GM18520 (cell line): ENCODE measurements at regions not wholly inside any gene's neighbourhood (a gene's known extent, or its start where the extent isn't known, plus 50 kb on each side); places are given as distances from the start of the nearest gene placed in this dataset.
"Not testable (repeated sequence)": the region's sequence is repeated elsewhere in the genome, so short reads cannot be mapped to it uniquely, and the experiment has no call there.

Experiments used
- ATAC-seq: cut with Tn5 transposase; IDR thresholded peaks from one replicate; pipeline ENCODE4 v1.9.1; 2021; ENCODE audit not compliant: unreplicated experiment

DNA sequence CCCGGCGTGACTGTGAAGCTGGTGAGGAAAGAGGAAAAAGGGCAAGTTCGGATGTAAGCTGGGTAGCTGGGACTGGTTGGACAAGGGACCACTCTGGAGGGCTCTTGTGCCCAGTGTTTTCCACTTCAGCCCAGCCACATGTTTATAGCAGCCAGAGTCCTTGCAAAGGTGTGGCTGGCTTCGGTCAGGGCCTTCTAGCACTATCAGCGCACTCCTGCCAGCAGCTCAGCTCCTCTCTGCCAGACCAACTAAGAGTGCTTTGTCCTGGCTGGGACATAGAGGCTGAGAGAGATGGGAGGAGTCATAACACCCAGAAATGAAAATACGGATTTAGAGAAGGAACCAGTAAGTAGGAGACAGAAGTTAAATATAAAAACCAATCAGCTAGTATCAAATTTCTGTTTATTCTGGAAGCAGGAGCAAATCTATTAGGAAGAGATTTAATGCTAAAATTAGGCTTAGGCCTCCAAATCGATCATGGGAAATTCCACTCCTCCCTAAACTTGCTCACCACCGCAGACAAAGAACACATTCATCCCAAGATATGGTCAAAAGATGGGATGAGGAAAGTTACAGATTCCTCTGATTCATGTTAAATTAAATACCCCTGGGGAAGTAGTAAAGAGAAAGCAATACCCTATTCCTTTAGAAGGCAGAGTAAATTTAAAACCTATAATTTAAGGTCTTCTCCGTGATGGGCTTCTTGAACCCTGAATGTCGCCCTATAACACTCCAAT, 135.0 kb downstream of the RALA start:
- no peak for ATAC-seq

GRCh38 chr7:39761449-39761848, 138.1 kb downstream of the RALA start:
- no peak for ATAC-seq

DNA sequence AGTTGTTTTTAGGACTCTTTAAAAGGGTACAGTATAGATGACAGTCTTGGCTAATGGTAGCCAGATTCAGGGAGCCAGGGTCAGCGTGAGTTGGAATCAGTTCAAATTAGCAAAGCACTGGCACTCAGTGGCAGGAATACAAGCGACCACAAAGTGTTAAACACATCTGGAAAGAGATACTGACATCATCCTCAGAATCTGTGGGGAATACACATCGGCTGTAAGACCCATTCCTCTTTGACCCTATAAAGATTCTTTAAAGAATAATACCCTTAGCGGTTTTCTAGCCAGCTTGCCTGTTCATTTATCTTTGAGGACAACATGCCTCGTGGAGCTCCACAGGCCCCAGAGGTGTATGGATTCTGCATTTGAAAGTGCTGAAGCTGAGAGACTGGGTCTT, 139.1 kb downstream of the RALA start:
- ATAC-seq, result not testable (repeated sequence)

- ATAC-seq, result not testable (repeated sequence)
Measured at GRCh38 chr7:39762881-39763280, 139.5 kb downstream of the RALA start.

GRCh38 chr7:39765833-39766232, 142.5 kb downstream of the RALA start:
- not testable (repeated sequence) for ATAC-seq

DNA sequence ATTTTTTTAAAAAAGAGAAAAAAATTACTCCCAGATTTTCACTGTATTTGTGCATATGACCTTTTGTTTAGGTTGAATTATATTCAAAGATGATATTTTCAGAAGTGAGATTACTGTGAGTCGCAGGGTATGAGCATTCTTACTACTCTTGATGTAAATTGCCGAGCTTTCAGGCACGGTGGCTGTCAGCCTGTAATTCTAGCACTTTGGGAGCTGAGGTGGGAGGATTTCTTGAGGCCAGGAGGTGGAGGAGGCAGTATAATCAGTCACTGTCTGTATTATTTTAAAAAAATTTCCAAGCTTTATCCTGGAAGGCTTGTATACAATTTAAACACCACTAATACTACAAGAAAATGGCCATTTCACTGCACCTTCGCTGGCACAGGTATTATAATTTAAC, 145.1 kb downstream of the RALA start:
- not testable (repeated sequence) for ATAC-seq

- ATAC-seq, result not testable (repeated sequence)
Measured at GRCh38 chr7:39774341-39774851, 151.0 kb downstream of the RALA start.

GRCh38 chr7:39781557-39781956, 158.2 kb downstream of the RALA start:
- ATAC-seq, result not testable (repeated sequence)

GRCh38 chr7:39786440-39786839, 163.1 kb downstream of the RALA start:
- ATAC-seq, result not testable (repeated sequence)

DNA sequence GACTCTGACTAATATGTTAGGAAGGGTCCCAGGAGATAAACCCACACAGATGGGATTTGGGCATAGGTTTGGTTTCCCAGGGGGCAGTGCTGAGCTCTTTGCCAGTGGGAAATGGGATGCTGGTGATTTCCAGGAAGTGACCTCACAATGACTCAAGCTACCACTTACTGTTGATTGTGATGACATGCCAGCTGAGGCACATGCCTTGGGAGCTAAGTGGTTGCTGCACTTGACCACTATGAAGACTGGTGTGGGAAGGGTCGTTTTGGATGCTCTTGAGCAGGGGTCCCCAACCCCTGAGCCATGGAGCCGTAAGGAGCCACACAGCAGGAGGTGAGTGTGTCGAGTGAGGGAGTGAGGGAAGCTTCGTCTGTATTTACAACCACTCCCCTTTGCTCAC, 159.0 kb upstream of the CDK13 start:
- not testable (repeated sequence) for ATAC-seq

DNA sequence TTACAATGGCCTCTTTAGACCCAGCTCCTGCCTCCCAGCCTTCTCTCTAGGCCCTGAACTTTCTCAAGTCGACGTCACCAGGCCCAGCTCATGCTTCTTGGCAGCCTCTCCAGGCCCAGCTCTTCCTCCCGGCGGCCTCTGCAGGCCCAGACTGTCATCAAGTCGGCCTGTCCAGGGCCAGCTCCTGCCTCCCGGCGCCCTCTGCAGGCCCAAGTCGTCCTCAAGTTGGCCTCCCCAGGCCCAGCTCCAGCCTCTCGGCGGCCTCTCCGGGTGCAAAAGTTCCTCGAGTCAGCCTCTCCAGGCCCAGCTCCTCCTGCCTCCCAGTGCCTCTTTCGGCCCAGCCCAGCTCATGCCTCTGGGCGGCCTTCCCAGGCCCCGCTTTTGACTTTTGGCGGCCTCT, 158.1 kb upstream of the CDK13 start:
- ATAC-seq, result not testable (repeated sequence)

GRCh38 chr7:39793026-39793425, 157.0 kb upstream of the CDK13 start:
- not testable (repeated sequence) for ATAC-seq

GRCh38 chr7:39793851-39794250, 156.2 kb upstream of the CDK13 start:
- not testable (repeated sequence) for ATAC-seq

DNA sequence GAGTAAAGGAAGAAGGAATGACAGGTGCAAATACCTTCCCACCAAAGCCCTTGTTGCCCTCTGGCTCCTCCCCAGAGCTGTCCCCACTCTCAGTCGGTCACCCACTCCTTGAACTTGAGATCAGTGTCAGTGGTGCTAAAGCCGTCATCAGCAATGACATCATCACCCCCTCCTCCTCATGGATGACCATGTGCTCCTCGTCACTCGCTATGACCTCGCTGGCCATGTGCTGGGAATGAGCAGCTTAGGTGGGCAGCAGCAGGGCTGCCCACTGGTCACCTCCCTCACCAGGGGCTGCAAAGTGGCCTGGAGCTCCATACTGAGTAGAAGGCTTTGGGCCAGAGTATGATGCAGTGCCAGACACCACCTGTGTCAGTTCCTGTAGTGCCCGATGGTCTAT, 153.1 kb upstream of the CDK13 start:
- not testable (repeated sequence) for ATAC-seq

DNA sequence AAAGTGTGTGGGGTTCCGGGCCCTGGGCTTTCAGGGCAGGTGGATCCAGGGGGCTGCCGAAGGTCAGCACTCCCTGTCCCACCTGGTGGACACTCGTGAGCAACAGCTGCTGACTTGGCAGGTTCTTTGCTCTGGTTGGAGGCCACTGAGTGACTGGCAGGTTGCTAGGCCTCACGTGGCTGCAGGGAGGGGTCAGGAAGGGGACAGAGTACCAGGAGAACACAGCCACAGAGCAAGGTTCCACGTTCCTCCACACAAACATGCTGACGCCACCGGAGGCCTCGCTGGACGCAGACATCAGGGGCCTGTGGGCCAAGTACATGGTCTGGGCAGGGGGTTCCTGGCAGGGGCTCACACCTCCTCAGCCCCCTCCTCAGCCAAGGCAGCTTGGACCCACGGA, 152.0 kb upstream of the CDK13 start:
- not testable (repeated sequence) for ATAC-seq

GRCh38 chr7:39808796-39809481, 141.1 kb upstream of the CDK13 start:
- no peak for ATAC-seq

DNA sequence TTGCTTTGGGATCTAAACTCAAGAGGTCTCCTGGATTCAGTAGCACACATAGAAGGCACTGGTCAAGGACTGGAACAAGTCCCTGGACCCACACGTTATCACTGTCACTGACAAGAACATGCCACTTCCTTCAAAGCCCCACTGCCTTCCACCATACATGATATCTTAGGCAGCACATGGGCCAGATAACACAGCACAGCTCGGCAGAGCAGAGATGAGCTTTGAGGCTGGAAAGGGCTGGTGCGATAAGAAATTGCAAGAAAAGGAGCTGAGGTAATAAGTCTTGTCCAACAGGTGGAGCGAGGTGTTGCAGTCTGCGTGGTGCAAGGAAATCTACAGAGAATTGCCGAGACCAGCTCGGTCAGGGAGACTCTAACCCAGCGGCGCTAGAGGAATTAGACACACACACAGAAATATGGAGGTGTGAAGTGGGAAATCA, 139.8 kb upstream of the CDK13 start:
- ATAC-seq, result no peak

DNA sequence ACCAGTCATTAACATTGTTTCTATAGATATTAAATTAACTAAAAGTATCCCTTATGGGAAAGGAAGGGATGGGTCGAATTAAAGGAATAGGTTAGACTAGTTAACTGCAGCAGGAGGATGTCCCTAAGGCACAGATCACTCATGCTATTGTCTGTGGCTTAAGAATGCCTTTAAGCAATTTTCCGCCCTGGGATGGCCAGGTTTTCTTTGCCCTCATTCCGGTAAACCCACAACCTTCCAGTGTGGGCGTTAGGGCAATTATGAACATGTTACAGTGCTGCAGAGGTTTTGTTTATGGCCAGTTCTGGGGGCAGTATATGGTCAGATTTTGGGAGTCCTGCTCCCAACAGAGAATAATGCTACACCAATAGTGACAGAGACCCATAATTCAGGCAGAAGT, 139.3 kb upstream of the CDK13 start:
- ATAC-seq, result no peak

DNA sequence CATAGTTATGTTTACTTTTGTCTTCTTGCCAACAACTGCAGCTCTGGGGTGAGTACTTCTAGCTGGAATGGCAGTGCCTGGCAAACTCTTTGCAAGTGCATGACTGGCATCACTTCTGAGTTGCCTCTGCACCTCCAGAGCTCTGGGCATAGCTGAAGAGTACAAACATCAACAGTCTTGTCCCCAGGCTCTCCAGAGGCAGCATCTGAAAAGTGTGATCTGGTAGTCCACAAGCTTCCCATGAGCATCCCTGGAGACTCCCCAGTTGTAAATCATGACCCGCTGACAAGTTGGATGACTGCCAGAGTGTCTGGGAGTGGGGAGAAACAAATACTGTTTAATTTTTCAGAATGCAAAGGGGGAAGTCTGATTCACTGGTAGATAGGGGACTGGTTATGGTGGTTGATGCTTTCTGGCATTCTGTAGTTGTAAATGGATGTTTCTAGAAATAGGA, 138.9 kb upstream of the CDK13 start:
- no peak for ATAC-seq

- ATAC-seq, result no peak
Measured at GRCh38 chr7:39816462-39817060, 133.5 kb upstream of the CDK13 start.

DNA sequence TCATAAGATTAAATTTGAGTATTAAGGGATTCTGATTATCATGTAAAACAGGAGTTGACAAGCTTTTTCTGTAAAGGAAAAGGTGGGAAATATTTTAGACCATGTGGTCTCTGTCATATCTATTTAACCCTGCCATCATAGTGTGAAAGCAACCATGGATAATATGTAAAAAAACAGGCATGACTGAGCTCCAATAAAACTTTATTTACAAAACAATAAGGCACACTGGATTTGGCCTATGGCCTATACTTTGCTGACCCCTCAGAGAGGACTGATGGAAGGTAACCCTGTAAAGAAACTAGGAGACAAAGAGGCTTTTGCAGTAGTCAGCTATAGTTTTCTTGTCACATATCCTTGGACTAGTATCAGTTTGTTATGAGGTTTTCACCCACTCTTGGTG, 130.5 kb upstream of the CDK13 start:
- ATAC-seq, result no peak
